ENCODE measurements at regions not wholly inside any gene's neighbourhood (a gene's known extent, or its start where the extent isn't known, plus 50 kb on each side); places are given as distances from the start of the nearest gene placed in this dataset.

GRCh38 chr10:10350050-10350449 lies 667.6 kb upstream of the CELF2 start:
- Histone ChIP-seq H3K27me3 (no peaks in the 10 kb centered on the region), H3K27ac (no peak overlapping the region), H3K36me3 (no peaks in the 10 kb centered on the region), H3K4me1 (no peaks in the 10 kb centered on the region), H3K4me3 (no peak overlapping the region), H3K9me3 (no peaks in the 10 kb centered on the region)
- no peak for DNase-seq (ENCODE audit: low spot score)
- no peak for TF ChIP-seq CTCF (IDR thresholded peaks at IDR 0.05)

GRCh38 chr10:10351451-10351850 lies 666.2 kb upstream of the CELF2 start:
- no peaks in the 10 kb centered on the region for H3K4me1 ChIP-seq
- no peak overlapping the region for H3K4me3 ChIP-seq
- H3K36me3 ChIP-seq, result no peaks in the 10 kb centered on the region
- DNase-seq (ENCODE audit: low spot score), result no peak
- no peak for TF ChIP-seq CTCF (IDR thresholded peaks at IDR 0.05)
- no peaks in the 10 kb centered on the region for H3K9me3 ChIP-seq
- no peak overlapping the region for H3K27ac ChIP-seq
- H3K27me3 ChIP-seq, result no peaks in the 10 kb centered on the region

GRCh38 chr10:10353326-10353868 lies 664.3 kb upstream of the CELF2 start:
- no peak for TF ChIP-seq CTCF (IDR thresholded peaks at IDR 0.05)
- Histone ChIP-seq H3K4me3 (no peak overlapping the region), H3K27me3 (no peaks in the 10 kb centered on the region), H3K36me3 (no peaks in the 10 kb centered on the region), H3K27ac (no peak overlapping the region), H3K9me3 (no peaks in the 10 kb centered on the region), H3K4me1 (no peaks in the 10 kb centered on the region)
- no peak for DNase-seq (ENCODE audit: low spot score)

- Histone ChIP-seq H3K4me1 (peaks cover 0 to 2% of the 10 kb centered on the region in 2 donors), H3K4me3 (no peak overlapping the region), H3K27ac (no peak overlapping the region), H3K27me3 (no peaks in the 10 kb centered on the region), H3K36me3 (no peaks in the 10 kb centered on the region), H3K9me3 (no peaks in the 10 kb centered on the region)
- no peak for TF ChIP-seq CTCF (IDR thresholded peaks at IDR 0.05)
- DNase-seq (ENCODE audit: low spot score), result no peak
Measured at GRCh38 chr10:10359263-10359662, 658.4 kb upstream of the CELF2 start.

GRCh38 chr10:10361301-10361885 lies 656.3 kb upstream of the CELF2 start:
- Histone ChIP-seq H3K4me3 (no peak overlapping the region), H3K4me1 (peaks cover 0 to 2% of the 10 kb centered on the region in 2 donors), H3K36me3 (no peaks in the 10 kb centered on the region), H3K9me3 (no peaks in the 10 kb centered on the region), H3K27me3 (no peaks in the 10 kb centered on the region), H3K27ac (no peak overlapping the region)
- TF ChIP-seq CTCF (IDR thresholded peaks at IDR 0.05), result no peak
- DNase-seq (ENCODE audit: low spot score), result no peak

- Histone ChIP-seq H3K27ac (no peak overlapping the region), H3K27me3 (no peaks in the 10 kb centered on the region), H3K4me1 (peaks cover 0 to 2% of the 10 kb centered on the region in 2 donors), H3K36me3 (no peaks in the 10 kb centered on the region), H3K9me3 (no peaks in the 10 kb centered on the region), H3K4me3 (no peak overlapping the region)
- DNase-seq (ENCODE audit: low spot score), result no peak
- TF ChIP-seq CTCF (IDR thresholded peaks at IDR 0.05), result no peak
Measured at GRCh38 chr10:10362800-10363199, 654.9 kb upstream of the CELF2 start.

Data from right atrium auricular region (tissue), 2 donors.